IPS-11a (cell line): ENCODE measurements at regions not wholly inside any gene's neighbourhood (a gene's known extent, or its start where the extent isn't known, plus 50 kb on each side); places are given as distances from the start of the nearest gene placed in this dataset.

ENCODE experiments used
- H3K4me3 ChIP-seq: one replicate; pipeline ENCODE4 v1.5.1; 2013; ENCODE audit warnings: low read depth, low read length, control low read depth

GRCh38 chr2:41896186-41896846, 151.5 kb upstream of the PKDCC start:
- no peak overlapping the region for H3K4me3 ChIP-seq

GRCh38 chr2:41899189-41899588, 148.6 kb upstream of the PKDCC start:
- H3K4me3 ChIP-seq = no peak overlapping the region

GRCh38 chr2:41900101-41900577, 147.7 kb upstream of the PKDCC start:
- no peak overlapping the region for H3K4me3 ChIP-seq

- no peak overlapping the region for H3K4me3 ChIP-seq
Measured at GRCh38 chr2:41902897-41903296, 144.9 kb upstream of the PKDCC start.

GRCh38 chr2:41903474-41904135, 144.2 kb upstream of the PKDCC start:
- H3K4me3 ChIP-seq = no peak overlapping the region

GRCh38 chr2:41904459-41904858, 143.4 kb upstream of the PKDCC start:
- H3K4me3 ChIP-seq = no peak overlapping the region

GRCh38 chr2:41905597-41906337, 142.1 kb upstream of the PKDCC start:
- H3K4me3 ChIP-seq = no peak overlapping the region

GRCh38 chr2:41906338-41906725, 141.5 kb upstream of the PKDCC start:
- no peak overlapping the region for H3K4me3 ChIP-seq

GRCh38 chr2:41907141-41907540, 140.7 kb upstream of the PKDCC start:
- no peak overlapping the region for H3K4me3 ChIP-seq

GRCh38 chr2:41907771-41908207, 140.0 kb upstream of the PKDCC start:
- no peak overlapping the region for H3K4me3 ChIP-seq

GRCh38 chr2:41908349-41908748, 139.5 kb upstream of the PKDCC start:
- no peak overlapping the region for H3K4me3 ChIP-seq

- no peak overlapping the region for H3K4me3 ChIP-seq
Measured at GRCh38 chr2:41909584-41909983, 138.2 kb upstream of the PKDCC start.

- no peak overlapping the region for H3K4me3 ChIP-seq
Measured at GRCh38 chr2:41910126-41910525, 137.7 kb upstream of the PKDCC start.

- H3K4me3 ChIP-seq = no peak overlapping the region
Measured at GRCh38 chr2:41911033-41911432, 136.8 kb upstream of the PKDCC start.

- no peak overlapping the region for H3K4me3 ChIP-seq
Measured at GRCh38 chr2:41912337-41912736, 135.5 kb upstream of the PKDCC start.

GRCh38 chr2:41912776-41913175, 135.0 kb upstream of the PKDCC start:
- H3K4me3 ChIP-seq = no peak overlapping the region

GRCh38 chr2:41913311-41913710, 134.5 kb upstream of the PKDCC start:
- no peak overlapping the region for H3K4me3 ChIP-seq

- H3K4me3 ChIP-seq = no peak overlapping the region
Measured at GRCh38 chr2:41913921-41914609, 133.8 kb upstream of the PKDCC start.

GRCh38 chr2:41914936-41915335, 132.9 kb upstream of the PKDCC start:
- no peak overlapping the region for H3K4me3 ChIP-seq

GRCh38 chr2:41916177-41916576, 131.6 kb upstream of the PKDCC start:
- H3K4me3 ChIP-seq = no peak overlapping the region

GRCh38 chr2:41917587-41917986, 130.2 kb upstream of the PKDCC start:
- H3K4me3 ChIP-seq = no peak overlapping the region
